CD14-positive monocyte (primary cell): ENCODE measurements at regions not wholly inside any gene's neighbourhood (a gene's known extent, or its start where the extent isn't known, plus 50 kb on each side); places are given as distances from the start of the nearest gene placed in this dataset.

Experiments
- DNase-seq, 3 donors: peaks; one replicate each; pipeline ENCODE4 v3.0.0-alpha.2; 2011 to 2022
- H2AFZ ChIP-seq: 2 replicates; pipeline ENCODE4 v1.6.0; 2012; ENCODE audit warnings: mild to moderate bottlenecking, low read depth, low read length, inconsistent platforms; ENCODE audit not compliant: insufficient read depth, poor library complexity, severe bottlenecking
- H3K27ac ChIP-seq, 2 donors: 1 replicate in 1 of 2; 2 replicates in 1 of 2; pipeline ENCODE4 v1.5.1; 2012 to 2013; ENCODE audit warnings: low read length in 2 of 2, control low read depth in 1 of 2, inconsistent platforms in 1 of 2, low read depth in 1 of 2, mild to moderate bottlenecking in 1 of 2
- H3K27me3 ChIP-seq, 2 donors: one replicate each; pipeline versions ENCODE4 v1.6.0 to v1.6.1; 2011 to 2013; ENCODE audit warnings: low read length in 2 of 2; ENCODE audit not compliant: control insufficient read depth in 2 of 2, insufficient read depth in 2 of 2
- H3K36me3 ChIP-seq, 2 donors: replicated peaks in 1 of 2; 1 replicate in 1 of 2; 2 replicates in 1 of 2; pipeline versions ENCODE4 v1.5.1 to v1.6.1; 2012 to 2013; ENCODE audit warnings: low read length in 2 of 2, control low read depth in 1 of 2, inconsistent platforms in 1 of 2, mild to moderate bottlenecking in 1 of 2; ENCODE audit not compliant: insufficient read depth in 2 of 2, control insufficient read depth in 1 of 2
- H3K4me1 ChIP-seq, 2 donors: 1 replicate in 1 of 2; 2 replicates in 1 of 2; pipeline versions ENCODE4 v1.5.1 to v1.6.1; 2012 to 2013; ENCODE audit warnings: low read length in 2 of 2, control low read depth in 1 of 2, inconsistent platforms in 1 of 2, mild to moderate bottlenecking in 1 of 2, moderate library complexity in 1 of 2; ENCODE audit not compliant: insufficient read depth in 2 of 2, control insufficient read depth in 1 of 2
- H3K4me2 ChIP-seq: replicated peaks from 2 replicates; pipeline ENCODE3; 2012; ENCODE audit warnings: low read length, moderate library complexity, mild to moderate bottlenecking; ENCODE audit not compliant: poor library complexity, severe bottlenecking; ENCODE audit errors: extremely low read depth
- H3K4me3 ChIP-seq, 3 experiments: fragments of 200-600 bp in 1 of 3; sonication (generic) in 1 of 3; replicated peaks in 1 of 3; 1 replicate in 2 of 3; 2 replicates in 1 of 3; pipeline ENCODE4 v1.5.1; 2011 to 2013; ENCODE audit warnings: low read length in 3 of 3, mild to moderate bottlenecking in 3 of 3, control low read depth in 2 of 3, low read depth in 2 of 3, inconsistent platforms in 1 of 3, moderate library complexity in 1 of 3
- H3K79me2 ChIP-seq: 2 replicates; pipeline ENCODE4 v1.6.0; 2012; ENCODE audit warnings: mild to moderate bottlenecking, control low read depth, inconsistent platforms, low read length, moderate library complexity; ENCODE audit not compliant: insufficient read depth
- H3K9ac ChIP-seq: 2 replicates; pipeline ENCODE4 v1.6.0; 2017; ENCODE audit warnings: low read length, mild to moderate bottlenecking; ENCODE audit not compliant: insufficient read depth, poor library complexity, severe bottlenecking
- H3K9me3 ChIP-seq, 2 donors: replicated peaks in 1 of 2; 1 replicate in 1 of 2; 2 replicates in 1 of 2; pipeline versions ENCODE4 v1.5.1 to v1.6.1; 2012 to 2013; ENCODE audit warnings: low read length in 2 of 2, control low read depth in 1 of 2; ENCODE audit not compliant: control insufficient read depth in 1 of 2, insufficient read depth in 1 of 2
- H4K20me1 ChIP-seq: 2 replicates; pipeline ENCODE4 v1.6.0; 2012; ENCODE audit warnings: mild to moderate bottlenecking, low read length, control low read depth, moderate library complexity; ENCODE audit not compliant: insufficient read depth
- H3K27ac Mint-ChIP-seq, 7 donors: one replicate each; pipeline ENCODE4 v1.8.0; 2020; ENCODE audit warnings: mild to moderate bottlenecking in 7 of 7, mixed read lengths in 7 of 7, moderate library complexity in 6 of 7, inconsistent platforms in 2 of 7
- H3K27me3 Mint-ChIP-seq, 3 donors: one replicate each; pipeline ENCODE4 v1.8.0; 2021 to 2022; ENCODE audit warnings: low read depth in 3 of 3, mild to moderate bottlenecking in 3 of 3, mixed read lengths in 3 of 3, moderate library complexity in 3 of 3, inconsistent platforms in 1 of 3
- H3K36me3 Mint-ChIP-seq, 2 donors: one replicate each; pipeline ENCODE4 v1.8.0; 2020; ENCODE audit warnings: mixed read lengths in 2 of 2, inconsistent platforms in 1 of 2, mild to moderate bottlenecking in 1 of 2
- H3K4me1 Mint-ChIP-seq: one replicate; pipeline ENCODE4 v1.8.0; 2020; ENCODE audit warnings: mild to moderate bottlenecking, mixed read lengths
- H3K4me3 Mint-ChIP-seq, 2 donors: one replicate each; pipeline ENCODE4 v1.8.0; 2020; ENCODE audit warnings: mild to moderate bottlenecking in 2 of 2, mixed read lengths in 2 of 2, moderate library complexity in 1 of 2
- H3K9me3 Mint-ChIP-seq, 7 donors: one replicate each; pipeline ENCODE4 v1.8.0; 2020 to 2022; ENCODE audit warnings: mixed read lengths in 7 of 7, mild to moderate bottlenecking in 6 of 7, moderate library complexity in 6 of 7, inconsistent platforms in 2 of 7
- CTCF ChIP-seq: fragments of 200-600 bp; IDR thresholded peaks from one replicate; pipeline ENCODE4 v1.8.0; 2022; ENCODE audit warnings: antibody characterized with exemption, mild to moderate bottlenecking
- intact Hi-C, 2 donors: fragments of 100-400 bp; cut with micrococcal nuclease; formaldehyde crosslinking; loops; one replicate each; pipeline versions ENCODE4 v1.15.0 to v1.15.1; 2023

- H3K79me2 ChIP-seq = no peaks in the 10 kb centered on the region
- no peak overlapping the region for H3K4me3 ChIP-seq
- Mint-ChIP-seq H3K27me3 (peaks cover 0 to 2% (median 0%) of the 10 kb centered on the region in 3 donors), H3K4me1 (no peaks in the 10 kb centered on the region), H3K27ac (no peak overlapping the region), H3K4me3 (no peak overlapping the region), H3K9me3 (peaks cover 0 to 8% (median 4%) of the 10 kb centered on the region in 7 donors), H3K36me3 (no peaks in the 10 kb centered on the region)
- peaks cover 0 to 4% of the 10 kb centered on the region in 2 donors for H3K9me3 ChIP-seq
- intact Hi-C loops = no loop called here
- H3K27me3 ChIP-seq = no peaks in the 10 kb centered on the region
- no peak overlapping the region for H3K4me2 ChIP-seq
- H3K4me1 ChIP-seq = no peaks in the 10 kb centered on the region
- no peaks in the 10 kb centered on the region for H4K20me1 ChIP-seq
- H3K36me3 ChIP-seq = no peaks in the 10 kb centered on the region
- no peak overlapping the region for H3K9ac ChIP-seq
- no peak for TF ChIP-seq CTCF
- DNase-seq = no peak
- H3K27ac ChIP-seq = no peak overlapping the region
- no peak overlapping the region for H2AFZ ChIP-seq
These were observed 446.4 kb downstream of the GBE1 start for GRCh38 chr3:81315030-81315429.

- H3K4me1 ChIP-seq = no peaks in the 10 kb centered on the region
- H3K27me3 ChIP-seq = no peaks in the 10 kb centered on the region
- H3K4me3 Mint-ChIP-seq = no peak overlapping the region
- intact Hi-C loops = no loop called here
- H4K20me1 ChIP-seq = no peaks in the 10 kb centered on the region
- no peak for DNase-seq
- no peak overlapping the region for H3K4me2 ChIP-seq
- H3K4me3 ChIP-seq = no peak overlapping the region
- no peak for TF ChIP-seq CTCF
- H3K27ac Mint-ChIP-seq = no peak overlapping the region
- no peaks in the 10 kb centered on the region for H3K36me3 Mint-ChIP-seq
- H3K9ac ChIP-seq = no peak overlapping the region
- peaks cover 0 to 2% (median 0%) of the 10 kb centered on the region in 3 donors for H3K27me3 Mint-ChIP-seq
- peaks cover 0 to 6% (median 4%) of the 10 kb centered on the region in 7 donors for H3K9me3 Mint-ChIP-seq
- H2AFZ ChIP-seq = no peak overlapping the region
- no peak overlapping the region for H3K27ac ChIP-seq
- H3K36me3 ChIP-seq = no peaks in the 10 kb centered on the region
- H3K9me3 ChIP-seq = peaks cover 0 to 4% of the 10 kb centered on the region in 2 donors
- H3K4me1 Mint-ChIP-seq = no peaks in the 10 kb centered on the region
- no peaks in the 10 kb centered on the region for H3K79me2 ChIP-seq
These were observed 450.1 kb downstream of the GBE1 start for GRCh38 chr3:81311321-81311720.
